Activated CD4-positive, alpha-beta T cell treated with anti-CD3 and anti-CD28 coated beads for 48 hours (primary cell): ENCODE measurements at regions not wholly inside any gene's neighbourhood (a gene's known extent, or its start where the extent isn't known, plus 50 kb on each side); places are given as distances from the start of the nearest gene placed in this dataset.
A peak's percentile ranks its signal among the peaks of the same experiment; 100 is the strongest.

Experiments used
- DNase-seq: peaks from one replicate; pipeline ENCODE4 v3.0.0-alpha.2; 2020

- DNase-seq = no peak
Measured at GRCh38 chr2:156158808-156159207, 173.7 kb downstream of the NR4A2 start.

- no peak for DNase-seq
Measured at GRCh38 chr2:156157670-156158069, 174.9 kb downstream of the NR4A2 start.

- DNase-seq = no peak
Measured at GRCh38 chr2:156156580-156156979, 175.9 kb downstream of the NR4A2 start.

GRCh38 chr2:156155319-156155718 lies 177.2 kb downstream of the NR4A2 start:
- DNase-seq = no peak

- no peak for DNase-seq
Measured at GRCh38 chr2:156151351-156151750, 181.2 kb downstream of the NR4A2 start.

- no peak for DNase-seq
Measured at GRCh38 chr2:156147594-156148330, 184.8 kb downstream of the NR4A2 start.

- DNase-seq = no peak
Measured at GRCh38 chr2:156145976-156146375, 186.5 kb downstream of the NR4A2 start.

GRCh38 chr2:156145469-156145868 lies 187.1 kb downstream of the NR4A2 start:
- no peak for DNase-seq

GRCh38 chr2:156136566-156136965 lies 196.0 kb downstream of the NR4A2 start:
- DNase-seq = no peak

- DNase-seq = no peak
Measured at GRCh38 chr2:156134887-156135286, 197.6 kb downstream of the NR4A2 start.

- DNase-seq = no peak
Measured at GRCh38 chr2:156132941-156133340, 199.6 kb downstream of the NR4A2 start.

GRCh38 chr2:156132130-156132529 lies 200.4 kb downstream of the NR4A2 start:
- DNase-seq = no peak

- DNase-seq = no peak
Measured at GRCh38 chr2:156129227-156129626, 203.3 kb downstream of the NR4A2 start.

- no peak for DNase-seq
Measured at GRCh38 chr2:156125018-156125417, 207.5 kb downstream of the NR4A2 start.

- no peak for DNase-seq
Measured at GRCh38 chr2:156124458-156124857, 208.1 kb downstream of the NR4A2 start.

- DNase-seq = no peak
Measured at GRCh38 chr2:156118753-156119416, 213.6 kb downstream of the NR4A2 start.

GRCh38 chr2:156116113-156116512 lies 216.4 kb downstream of the NR4A2 start:
- no peak for DNase-seq

- no peak for DNase-seq
Measured at GRCh38 chr2:156115338-156115737, 217.2 kb downstream of the NR4A2 start.

GRCh38 chr2:156112323-156112722 lies 220.2 kb downstream of the NR4A2 start:
- DNase-seq = no peak

GRCh38 chr2:156110890-156111289 lies 221.6 kb downstream of the NR4A2 start:
- peak; percentile 36 for DNase-seq

- no peak for DNase-seq
Measured at GRCh38 chr2:156099382-156099781, 233.1 kb downstream of the NR4A2 start.

- no peak for DNase-seq
Measured at GRCh38 chr2:156098506-156098905, 234.0 kb downstream of the NR4A2 start.

GRCh38 chr2:156088587-156088986 lies 243.9 kb downstream of the NR4A2 start:
- no peak for DNase-seq

- no peak for DNase-seq
Measured at GRCh38 chr2:156087875-156088274, 244.6 kb downstream of the NR4A2 start.
